HEK293 (cell line): ENCODE measurements at regions not wholly inside any gene's neighbourhood (a gene's known extent, or its start where the extent isn't known, plus 50 kb on each side); places are given as distances from the start of the nearest gene placed in this dataset.

ENCODE experiments used
- KLF9 ChIP-seq: fragments of 450-650 bp; formaldehyde crosslinking; IDR thresholded peaks from 2 replicates; pipeline ENCODE4 v1.5.1; 2016; ENCODE audit warnings: missing biosample characterization, missing genetic modification characterization, low read depth
- MYNN ChIP-seq: fragments of 450-650 bp; formaldehyde crosslinking; IDR thresholded peaks from 2 replicates; pipeline ENCODE4 v1.5.1; 2016; ENCODE audit warnings: missing biosample characterization, missing genetic modification characterization, borderline replicate concordance
- ZBTB8A ChIP-seq: fragments of 450-650 bp; formaldehyde crosslinking; IDR thresholded peaks from 2 replicates; pipeline ENCODE4 v1.5.1; 2016; ENCODE audit warnings: missing biosample characterization, missing genetic modification characterization
- ZFP37 ChIP-seq: fragments of 450-650 bp; formaldehyde crosslinking; IDR thresholded peaks from 2 replicates; pipeline ENCODE4 v1.5.1; 2016; ENCODE audit warnings: missing biosample characterization, missing genetic modification characterization
- ZNF202 ChIP-seq: fragments of 450-650 bp; formaldehyde crosslinking; IDR thresholded peaks from 2 replicates; pipeline ENCODE4 v1.5.1; 2016; ENCODE audit warnings: missing biosample characterization, missing genetic modification characterization, borderline replicate concordance
- ZNF274 ChIP-seq, 2 experiments: fragments of 200-500 bp in 1 of 2; fragments of 450-650 bp in 1 of 2; sonication (Bioruptor generic) in 1 of 2; formaldehyde crosslinking in 1 of 2; IDR thresholded peaks; 2 replicates each; pipeline versions ENCODE4 v1.5.1 to v1.6.1; 2014 to 2016; ENCODE audit warnings: borderline replicate concordance in 1 of 2, inconsistent platforms in 1 of 2, low read length in 1 of 2, missing biosample characterization in 1 of 2, missing genetic modification characterization in 1 of 2
- ZNF501 ChIP-seq: fragments of 450-650 bp; formaldehyde crosslinking; IDR thresholded peaks from 2 replicates; pipeline ENCODE4 v1.5.1; 2016; ENCODE audit warnings: missing biosample characterization, missing genetic modification characterization
- ZNF792 ChIP-seq: fragments of 450-650 bp; formaldehyde crosslinking; IDR thresholded peaks from 2 replicates; pipeline ENCODE4 v1.5.1; 2016; ENCODE audit warnings: missing biosample characterization, missing genetic modification characterization
- TF ChIP-seq, protein P1 (sequence below): fragments of 450-650 bp; formaldehyde crosslinking; IDR thresholded peaks from 2 replicates; pipeline ENCODE4 v1.5.1; 2016; ENCODE audit warnings: missing biosample characterization, missing genetic modification characterization
- TF ChIP-seq, protein P2 (sequence below): fragments of 450-650 bp; formaldehyde crosslinking; IDR thresholded peaks from 2 replicates; pipeline ENCODE4 v1.5.1; 2016; ENCODE audit warnings: missing biosample characterization, missing genetic modification characterization
- TF ChIP-seq, protein P3 (sequence below): fragments of 450-650 bp; formaldehyde crosslinking; IDR thresholded peaks from 2 replicates; pipeline ENCODE4 v1.5.1; 2016; ENCODE audit warnings: missing biosample characterization, missing genetic modification characterization, low read depth

DNA sequence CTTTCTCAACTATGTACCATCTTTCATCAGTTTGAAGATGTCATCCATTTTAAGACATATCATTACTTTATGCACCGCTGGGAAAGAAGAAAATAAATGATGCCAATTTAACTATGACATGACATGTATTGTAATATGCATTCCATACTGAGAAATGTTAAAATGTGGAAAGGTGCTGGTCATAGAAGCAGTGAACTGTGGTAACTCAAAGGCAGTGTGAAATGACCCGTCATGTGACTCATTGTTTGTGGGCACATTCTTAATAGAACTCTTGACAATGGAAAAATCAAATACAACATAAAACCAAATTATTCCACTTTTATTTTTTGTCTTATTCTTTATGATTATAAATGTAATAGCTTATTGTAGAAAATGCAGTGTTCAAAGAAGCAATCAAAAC is 455.0 kb upstream of the ST6GAL2 start:
- TF ChIP-seq ZNF274 (IDR thresholded peaks at IDR 0.05; ENCODE audit: low read length) (no peak), ZNF274 (tag by site-specific recombination; IDR thresholded peaks at IDR 0.05; ENCODE audit: borderline replicate concordance) (no peak), ZBTB8A (tag by site-specific recombination) (no peak), ZNF501 (no peak), MYNN (tag by site-specific recombination) (no peak), ZNF202 (tag by site-specific recombination) (no peak), KLF9 (tag by site-specific recombination) (no peak), ZNF792 (tag by site-specific recombination) (no peak), ZFP37 (no peak)
- TF ChIP-seq, protein P1, sequence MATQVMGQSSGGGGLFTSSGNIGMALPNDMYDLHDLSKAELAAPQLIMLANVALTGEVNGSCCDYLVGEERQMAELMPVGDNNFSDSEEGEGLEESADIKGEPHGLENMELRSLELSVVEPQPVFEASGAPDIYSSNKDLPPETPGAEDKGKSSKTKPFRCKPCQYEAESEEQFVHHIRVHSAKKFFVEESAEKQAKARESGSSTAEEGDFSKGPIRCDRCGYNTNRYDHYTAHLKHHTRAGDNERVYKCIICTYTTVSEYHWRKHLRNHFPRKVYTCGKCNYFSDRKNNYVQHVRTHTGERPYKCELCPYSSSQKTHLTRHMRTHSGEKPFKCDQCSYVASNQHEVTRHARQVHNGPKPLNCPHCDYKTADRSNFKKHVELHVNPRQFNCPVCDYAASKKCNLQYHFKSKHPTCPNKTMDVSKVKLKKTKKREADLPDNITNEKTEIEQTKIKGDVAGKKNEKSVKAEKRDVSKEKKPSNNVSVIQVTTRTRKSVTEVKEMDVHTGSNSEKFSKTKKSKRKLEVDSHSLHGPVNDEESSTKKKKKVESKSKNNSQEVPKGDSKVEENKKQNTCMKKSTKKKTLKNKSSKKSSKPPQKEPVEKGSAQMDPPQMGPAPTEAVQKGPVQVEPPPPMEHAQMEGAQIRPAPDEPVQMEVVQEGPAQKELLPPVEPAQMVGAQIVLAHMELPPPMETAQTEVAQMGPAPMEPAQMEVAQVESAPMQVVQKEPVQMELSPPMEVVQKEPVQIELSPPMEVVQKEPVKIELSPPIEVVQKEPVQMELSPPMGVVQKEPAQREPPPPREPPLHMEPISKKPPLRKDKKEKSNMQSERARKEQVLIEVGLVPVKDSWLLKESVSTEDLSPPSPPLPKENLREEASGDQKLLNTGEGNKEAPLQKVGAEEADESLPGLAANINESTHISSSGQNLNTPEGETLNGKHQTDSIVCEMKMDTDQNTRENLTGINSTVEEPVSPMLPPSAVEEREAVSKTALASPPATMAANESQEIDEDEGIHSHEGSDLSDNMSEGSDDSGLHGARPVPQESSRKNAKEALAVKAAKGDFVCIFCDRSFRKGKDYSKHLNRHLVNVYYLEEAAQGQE = no peak
- TF ChIP-seq, protein P2, sequence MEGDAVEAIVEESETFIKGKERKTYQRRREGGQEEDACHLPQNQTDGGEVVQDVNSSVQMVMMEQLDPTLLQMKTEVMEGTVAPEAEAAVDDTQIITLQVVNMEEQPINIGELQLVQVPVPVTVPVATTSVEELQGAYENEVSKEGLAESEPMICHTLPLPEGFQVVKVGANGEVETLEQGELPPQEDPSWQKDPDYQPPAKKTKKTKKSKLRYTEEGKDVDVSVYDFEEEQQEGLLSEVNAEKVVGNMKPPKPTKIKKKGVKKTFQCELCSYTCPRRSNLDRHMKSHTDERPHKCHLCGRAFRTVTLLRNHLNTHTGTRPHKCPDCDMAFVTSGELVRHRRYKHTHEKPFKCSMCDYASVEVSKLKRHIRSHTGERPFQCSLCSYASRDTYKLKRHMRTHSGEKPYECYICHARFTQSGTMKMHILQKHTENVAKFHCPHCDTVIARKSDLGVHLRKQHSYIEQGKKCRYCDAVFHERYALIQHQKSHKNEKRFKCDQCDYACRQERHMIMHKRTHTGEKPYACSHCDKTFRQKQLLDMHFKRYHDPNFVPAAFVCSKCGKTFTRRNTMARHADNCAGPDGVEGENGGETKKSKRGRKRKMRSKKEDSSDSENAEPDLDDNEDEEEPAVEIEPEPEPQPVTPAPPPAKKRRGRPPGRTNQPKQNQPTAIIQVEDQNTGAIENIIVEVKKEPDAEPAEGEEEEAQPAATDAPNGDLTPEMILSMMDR (tag by site-specific recombination) = no peak
- TF ChIP-seq, protein P3, sequence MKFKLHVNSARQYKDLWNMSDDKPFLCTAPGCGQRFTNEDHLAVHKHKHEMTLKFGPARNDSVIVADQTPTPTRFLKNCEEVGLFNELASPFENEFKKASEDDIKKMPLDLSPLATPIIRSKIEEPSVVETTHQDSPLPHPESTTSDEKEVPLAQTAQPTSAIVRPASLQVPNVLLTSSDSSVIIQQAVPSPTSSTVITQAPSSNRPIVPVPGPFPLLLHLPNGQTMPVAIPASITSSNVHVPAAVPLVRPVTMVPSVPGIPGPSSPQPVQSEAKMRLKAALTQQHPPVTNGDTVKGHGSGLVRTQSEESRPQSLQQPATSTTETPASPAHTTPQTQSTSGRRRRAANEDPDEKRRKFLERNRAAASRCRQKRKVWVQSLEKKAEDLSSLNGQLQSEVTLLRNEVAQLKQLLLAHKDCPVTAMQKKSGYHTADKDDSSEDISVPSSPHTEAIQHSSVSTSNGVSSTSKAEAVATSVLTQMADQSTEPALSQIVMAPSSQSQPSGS = no peak
